ENCODE measurements at regions not wholly inside any gene's neighbourhood (a gene's known extent, or its start where the extent isn't known, plus 50 kb on each side); places are given as distances from the start of the nearest gene placed in this dataset.

GRCh38 chr11:70680781-70681281 is 282.5 kb downstream of the CTTN start:
- DNase-seq = no peak
- Mint-ChIP-seq H3K4me1 (ENCODE audit: low read depth, unreplicated experiment) (no peaks in the 10 kb centered on the region), H3K27ac (ENCODE audit: unreplicated experiment) (no peak overlapping the region), H3K9me3 (ENCODE audit: low read depth, unreplicated experiment) (no peaks in the 10 kb centered on the region), H3K36me3 (ENCODE audit: insufficient read depth, unreplicated experiment) (peaks cover 5% of the 10 kb centered on the region), H3K4me3 (ENCODE audit: low read depth, unreplicated experiment) (no peak overlapping the region), H3K27me3 (ENCODE audit: unreplicated experiment) (no peaks in the 10 kb centered on the region)
- CTCF ChIA-PET = no interaction called here
- BruUV-seq (replicated peaks) = no TSS peak
- intact Hi-C loops (cut with micrococcal nuclease; ENCODE audit: unreplicated experiment) = no loop called here
- TF ChIP-seq CTCF (IDR thresholded peaks at IDR 0.05; ENCODE audit: unreplicated experiment) = no peak

DNA sequence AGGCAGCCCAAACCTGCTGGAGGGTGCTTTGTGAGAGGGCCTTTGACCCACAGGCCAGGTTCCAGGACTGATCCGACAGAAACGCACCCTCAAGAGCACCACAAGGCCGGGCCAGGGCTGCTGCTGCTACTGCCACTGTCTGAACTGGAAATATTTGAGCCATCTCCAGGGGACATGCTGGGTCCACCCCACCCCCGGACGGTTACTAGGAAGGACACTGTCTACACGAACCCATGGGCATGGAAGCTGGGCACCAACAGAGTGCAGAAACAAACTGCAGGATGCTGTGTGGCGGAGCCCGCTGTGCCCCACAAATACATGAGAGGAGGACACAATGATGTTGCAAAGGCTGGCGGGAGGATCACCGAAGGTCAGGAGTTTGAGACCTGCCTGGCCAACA is 283.7 kb downstream of the CTTN start:
- Mint-ChIP-seq H3K27ac (ENCODE audit: unreplicated experiment) (no peak overlapping the region), H3K4me1 (ENCODE audit: low read depth, unreplicated experiment) (no peaks in the 10 kb centered on the region)
- BruUV-seq (replicated peaks) = no TSS peak

DNA sequence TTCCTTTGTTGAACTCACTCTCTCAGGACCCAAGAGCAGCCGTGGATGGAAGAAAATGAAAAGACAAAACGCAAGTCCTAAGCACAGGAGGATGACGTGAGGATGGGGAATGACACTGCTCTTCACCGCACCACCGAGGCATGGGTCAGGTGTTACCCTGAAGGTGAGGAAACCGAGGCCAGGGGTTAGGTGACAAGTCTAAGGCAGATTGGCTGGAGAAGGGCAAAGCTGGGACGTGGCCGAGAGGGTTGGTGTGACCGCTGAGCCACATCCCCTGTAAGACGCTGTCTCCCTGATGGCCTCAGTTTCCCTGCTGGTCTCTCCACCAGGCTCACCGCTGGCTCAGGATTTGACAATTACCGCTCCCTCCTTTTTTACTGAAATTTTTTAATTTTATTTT is 284.4 kb downstream of the CTTN start:
- CTCF ChIA-PET = interaction anchor here (0.6 kb wide), 1 partner anchor 8 kb away, joined by 3 read pairs; no protein-coding TSS in a partner anchor
- Mint-ChIP-seq H3K4me1 (ENCODE audit: low read depth, unreplicated experiment) (no peaks in the 10 kb centered on the region), H3K27me3 (ENCODE audit: unreplicated experiment) (no peaks in the 10 kb centered on the region), H3K36me3 (ENCODE audit: insufficient read depth, unreplicated experiment) (peaks cover 5% of the 10 kb centered on the region), H3K4me3 (ENCODE audit: low read depth, unreplicated experiment) (no peak overlapping the region), H3K9me3 (ENCODE audit: low read depth, unreplicated experiment) (no peaks in the 10 kb centered on the region), H3K27ac (ENCODE audit: unreplicated experiment) (no peak overlapping the region)
- no TSS peak for BruUV-seq (replicated peaks)
- intact Hi-C loops (cut with micrococcal nuclease; ENCODE audit: unreplicated experiment) = no loop called here
- no peak for TF ChIP-seq CTCF (IDR thresholded peaks at IDR 0.05; ENCODE audit: unreplicated experiment)
- no peak for DNase-seq

More for the DNA sequence above, 283.7 kb downstream of the CTTN start:
- Mint-ChIP-seq H3K36me3 (ENCODE audit: insufficient read depth, unreplicated experiment) (peaks cover 5% of the 10 kb centered on the region), H3K4me3 (ENCODE audit: low read depth, unreplicated experiment) (no peak overlapping the region), H3K9me3 (ENCODE audit: low read depth, unreplicated experiment) (no peaks in the 10 kb centered on the region), H3K27me3 (ENCODE audit: unreplicated experiment) (no peaks in the 10 kb centered on the region)
- TF ChIP-seq CTCF (IDR thresholded peaks at IDR 0.05; ENCODE audit: unreplicated experiment) = no peak
- intact Hi-C loops (cut with micrococcal nuclease; ENCODE audit: unreplicated experiment) = no loop called here
- CTCF ChIA-PET = no interaction called here
- no peak for DNase-seq

DNA sequence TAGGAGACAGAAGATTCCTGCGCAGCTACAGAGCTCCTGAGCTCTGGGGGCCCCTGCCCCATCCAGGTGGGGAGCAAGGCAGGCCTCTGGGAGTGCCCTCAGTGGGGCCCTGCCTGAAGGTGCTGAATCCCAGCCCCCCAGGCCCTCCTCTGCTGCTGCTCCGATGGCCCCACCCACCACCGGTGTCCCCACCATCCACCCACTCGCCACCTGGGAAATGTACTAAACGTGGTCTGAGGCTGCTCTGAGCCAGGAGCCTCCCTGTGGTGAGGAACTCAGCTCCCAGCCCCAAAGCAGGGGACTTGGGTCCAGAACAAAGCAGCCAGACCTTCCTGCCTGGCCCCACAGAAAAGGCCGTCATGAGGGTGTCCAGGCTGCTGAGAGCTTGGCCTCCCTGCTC is 289.4 kb downstream of the CTTN start:
- CTCF ChIA-PET = no interaction called here
- Mint-ChIP-seq H3K27ac (ENCODE audit: unreplicated experiment) (no peak overlapping the region), H3K36me3 (ENCODE audit: insufficient read depth, unreplicated experiment) (no peaks in the 10 kb centered on the region)

More for the DNA sequence above, 289.4 kb downstream of the CTTN start:
- no peak for DNase-seq
- no peaks in the 10 kb centered on the region for H3K27me3 Mint-ChIP-seq (ENCODE audit: unreplicated experiment)
- H3K4me3 Mint-ChIP-seq (ENCODE audit: low read depth, unreplicated experiment) = no peak overlapping the region
- H3K9me3 Mint-ChIP-seq (ENCODE audit: low read depth, unreplicated experiment) = peaks cover 5% of the 10 kb centered on the region
- H3K4me1 Mint-ChIP-seq (ENCODE audit: low read depth, unreplicated experiment) = peaks cover 9% of the 10 kb centered on the region
- intact Hi-C loops (cut with micrococcal nuclease; ENCODE audit: unreplicated experiment) = no loop called here
- BruUV-seq (replicated peaks) = no TSS peak
- no peak for TF ChIP-seq CTCF (IDR thresholded peaks at IDR 0.05; ENCODE audit: unreplicated experiment)

All from Calu3 (cell line).